SH-SY5Y (cell line): ENCODE measurements at regions not wholly inside any gene's neighbourhood (a gene's known extent, or its start where the extent isn't known, plus 50 kb on each side); places are given as distances from the start of the nearest gene placed in this dataset.

Source experiments
- GATA2 ChIP-seq: IDR thresholded peaks from 2 replicates; pipeline ENCODE4 v1.6.1; 2011; ENCODE audit warnings: mild to moderate bottlenecking, low read depth, low read length
- GATA3 ChIP-seq: IDR thresholded peaks from 2 replicates; pipeline ENCODE4 v1.6.1; 2011; ENCODE audit warnings: low read depth, mild to moderate bottlenecking, low read length, moderate library complexity

GRCh38 chrX:9172464-9172850 lies 138.5 kb upstream of the FAM9B start:
- TF ChIP-seq GATA2 (no peak), GATA3 (no peak)
